Body of pancreas (tissue), 4 donors: ENCODE measurements at regions not wholly inside any gene's neighbourhood (a gene's known extent, or its start where the extent isn't known, plus 50 kb on each side); places are given as distances from the start of the nearest gene placed in this dataset.

Source experiments
- POLR2A ChIP-seq, 3 donors: fragments of 450-650 bp; IDR thresholded peaks; one replicate each; pipeline ENCODE4 v1.6.1; 2016; ENCODE audit warnings: antibody characterized with exemption in 3 of 3, mild to moderate bottlenecking in 2 of 3
- TF ChIP-seq, protein P1 (sequence below), 7 experiments: fragments of 450-650 bp in 4 of 7; fragments of 200-600 bp in 3 of 7; sonication (generic) in 3 of 7; IDR thresholded peaks; one replicate each; pipeline ENCODE4 v1.5.1; 2016 to 2019; ENCODE audit warnings: antibody characterized with exemption in 7 of 7

- TF ChIP-seq, protein P1, sequence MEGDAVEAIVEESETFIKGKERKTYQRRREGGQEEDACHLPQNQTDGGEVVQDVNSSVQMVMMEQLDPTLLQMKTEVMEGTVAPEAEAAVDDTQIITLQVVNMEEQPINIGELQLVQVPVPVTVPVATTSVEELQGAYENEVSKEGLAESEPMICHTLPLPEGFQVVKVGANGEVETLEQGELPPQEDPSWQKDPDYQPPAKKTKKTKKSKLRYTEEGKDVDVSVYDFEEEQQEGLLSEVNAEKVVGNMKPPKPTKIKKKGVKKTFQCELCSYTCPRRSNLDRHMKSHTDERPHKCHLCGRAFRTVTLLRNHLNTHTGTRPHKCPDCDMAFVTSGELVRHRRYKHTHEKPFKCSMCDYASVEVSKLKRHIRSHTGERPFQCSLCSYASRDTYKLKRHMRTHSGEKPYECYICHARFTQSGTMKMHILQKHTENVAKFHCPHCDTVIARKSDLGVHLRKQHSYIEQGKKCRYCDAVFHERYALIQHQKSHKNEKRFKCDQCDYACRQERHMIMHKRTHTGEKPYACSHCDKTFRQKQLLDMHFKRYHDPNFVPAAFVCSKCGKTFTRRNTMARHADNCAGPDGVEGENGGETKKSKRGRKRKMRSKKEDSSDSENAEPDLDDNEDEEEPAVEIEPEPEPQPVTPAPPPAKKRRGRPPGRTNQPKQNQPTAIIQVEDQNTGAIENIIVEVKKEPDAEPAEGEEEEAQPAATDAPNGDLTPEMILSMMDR (IDR thresholded peaks at IDR 0.05), result no peak
- no peak for TF ChIP-seq POLR2A (IDR thresholded peaks at IDR 0.05)
Observed at GRCh38 chr20:24813080-24813479, 136.0 kb upstream of the CST7 start.
